ENCODE measurements at regions not wholly inside any gene's neighbourhood (a gene's known extent, or its start where the extent isn't known, plus 50 kb on each side); places are given as distances from the start of the nearest gene placed in this dataset.

DNA sequence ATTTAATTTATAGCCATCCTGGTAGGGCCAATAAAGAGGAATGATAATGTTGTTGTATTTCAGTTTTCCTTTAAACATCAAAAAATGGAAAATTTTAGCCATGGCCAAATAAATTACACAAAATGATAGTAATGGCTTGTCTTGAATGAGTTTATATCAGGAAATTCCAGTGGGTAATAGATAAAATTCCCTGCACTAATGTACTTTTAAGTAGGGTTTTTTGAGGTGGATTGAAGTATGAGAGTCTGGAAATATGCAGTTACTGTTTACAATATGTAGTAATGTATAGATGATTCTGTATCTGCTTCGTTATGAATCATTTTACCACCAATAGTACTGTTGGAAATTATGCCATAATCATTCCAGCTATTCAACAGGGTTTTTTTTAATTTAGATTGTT lies 219.4 kb upstream of the ROBO2 start:
- TF ChIP-seq CTCF (IDR thresholded peaks at IDR 0.05; ENCODE audit: low read length, missing control alignments): no peak
- no peak for DNase-seq (ENCODE audit: low read depth)
- H3K4me3 ChIP-seq (replicated peaks; ENCODE audit: low read depth, low read length): no peak overlapping the region

- no peak overlapping the region for H3K4me3 ChIP-seq (replicated peaks; ENCODE audit: low read depth, low read length)
- TF ChIP-seq CTCF (IDR thresholded peaks at IDR 0.05; ENCODE audit: low read length, missing control alignments): no peak
- DNase-seq (ENCODE audit: low read depth): no peak
Observed at GRCh38 chr3:76824658-76825240, 215.2 kb upstream of the ROBO2 start.

GRCh38 chr3:76826861-76827260 lies 213.0 kb upstream of the ROBO2 start:
- H3K4me3 ChIP-seq (replicated peaks; ENCODE audit: low read depth, low read length): no peak overlapping the region
- no peak for TF ChIP-seq CTCF (IDR thresholded peaks at IDR 0.05; ENCODE audit: low read length, missing control alignments)
- no peak for DNase-seq (ENCODE audit: low read depth)

DNA sequence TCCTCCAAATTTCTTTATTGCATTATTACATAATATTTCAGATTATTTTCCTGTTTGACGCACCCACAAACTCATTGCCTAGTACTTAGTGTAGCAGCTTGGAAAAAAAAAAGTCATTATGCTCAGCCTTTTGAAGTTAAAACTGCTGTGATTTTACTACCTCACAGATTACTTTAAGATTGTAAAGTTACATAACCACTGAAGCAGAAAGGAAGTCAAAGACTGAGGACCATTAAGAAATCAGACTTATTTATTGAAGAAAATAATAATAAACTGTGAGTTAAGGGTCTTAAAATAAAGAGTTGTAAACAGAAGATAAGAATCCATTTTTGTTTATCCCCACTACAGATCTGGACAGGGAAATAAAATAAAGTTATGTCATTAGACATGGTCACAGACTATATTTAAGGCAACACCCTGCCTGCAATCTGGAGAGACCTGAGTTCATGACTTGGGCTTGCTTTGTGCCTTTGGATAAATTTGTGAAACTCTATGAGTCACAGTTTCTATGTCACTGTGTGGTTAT lies 212.1 kb upstream of the ROBO2 start:
- H3K4me3 ChIP-seq (replicated peaks; ENCODE audit: low read depth, low read length): no peak overlapping the region
- no peak for TF ChIP-seq CTCF (IDR thresholded peaks at IDR 0.05; ENCODE audit: low read length, missing control alignments)
- DNase-seq (ENCODE audit: low read depth): no peak

- H3K4me3 ChIP-seq (replicated peaks; ENCODE audit: low read depth, low read length): no peak overlapping the region
- TF ChIP-seq CTCF (IDR thresholded peaks at IDR 0.05; ENCODE audit: low read length, missing control alignments): no peak
Observed at GRCh38 chr3:76834657-76835056, 205.2 kb upstream of the ROBO2 start.

GRCh38 chr3:76841747-76842146 lies 198.2 kb upstream of the ROBO2 start:
- no peak for DNase-seq (ENCODE audit: low read depth)
- no peak overlapping the region for H3K4me3 ChIP-seq (replicated peaks; ENCODE audit: low read depth, low read length)
- no peak for TF ChIP-seq CTCF (IDR thresholded peaks at IDR 0.05; ENCODE audit: low read length, missing control alignments)

More at GRCh38 chr3:76834657-76835056, 205.2 kb upstream of the ROBO2 start:
- no peak for DNase-seq (ENCODE audit: low read depth)

DNA sequence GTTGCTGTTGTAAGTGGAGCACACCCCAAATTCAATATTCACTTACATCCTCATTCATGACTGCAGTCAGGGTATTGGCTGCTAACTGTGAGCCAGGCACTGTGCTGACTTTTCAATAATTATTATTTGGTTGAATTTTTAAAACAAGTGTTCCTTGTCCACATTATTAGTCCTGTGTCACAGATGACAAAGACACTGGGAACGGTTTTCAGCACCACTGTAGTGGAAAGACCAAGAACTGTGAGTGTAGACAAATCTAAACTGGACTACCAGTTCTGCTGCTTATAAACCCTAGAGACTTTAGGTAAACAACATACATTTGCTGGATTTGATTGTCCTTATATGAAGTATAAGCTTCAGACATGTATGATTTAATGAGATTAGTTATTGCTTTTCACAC lies 197.7 kb upstream of the ROBO2 start:
- TF ChIP-seq CTCF (IDR thresholded peaks at IDR 0.05; ENCODE audit: low read length, missing control alignments): no peak
- no peak overlapping the region for H3K4me3 ChIP-seq (replicated peaks; ENCODE audit: low read depth, low read length)

More for the DNA sequence above, 197.7 kb upstream of the ROBO2 start:
- no peak for DNase-seq (ENCODE audit: low read depth)
